GM23248 (cell line): ENCODE measurements at regions not wholly inside any gene's neighbourhood (a gene's known extent, or its start where the extent isn't known, plus 50 kb on each side); places are given as distances from the start of the nearest gene placed in this dataset.

ENCODE experiments used
- EZH2 ChIP-seq: fragments of 200-600 bp; sonication (generic); IDR thresholded peaks from 2 replicates; pipeline ENCODE4 v1.6.1; 2018; ENCODE audit warnings: antibody characterized with exemption, mild to moderate bottlenecking; ENCODE audit not compliant: insufficient read depth, poor library complexity, severe bottlenecking
- EZH2phosphoT487 ChIP-seq: fragments of 200-600 bp; sonication (generic); IDR thresholded peaks from 2 replicates; pipeline ENCODE4 v1.6.1; 2018; ENCODE audit warnings: antibody characterized with exemption, moderate library complexity, mild to moderate bottlenecking, low read depth; ENCODE audit not compliant: insufficient read depth

DNA sequence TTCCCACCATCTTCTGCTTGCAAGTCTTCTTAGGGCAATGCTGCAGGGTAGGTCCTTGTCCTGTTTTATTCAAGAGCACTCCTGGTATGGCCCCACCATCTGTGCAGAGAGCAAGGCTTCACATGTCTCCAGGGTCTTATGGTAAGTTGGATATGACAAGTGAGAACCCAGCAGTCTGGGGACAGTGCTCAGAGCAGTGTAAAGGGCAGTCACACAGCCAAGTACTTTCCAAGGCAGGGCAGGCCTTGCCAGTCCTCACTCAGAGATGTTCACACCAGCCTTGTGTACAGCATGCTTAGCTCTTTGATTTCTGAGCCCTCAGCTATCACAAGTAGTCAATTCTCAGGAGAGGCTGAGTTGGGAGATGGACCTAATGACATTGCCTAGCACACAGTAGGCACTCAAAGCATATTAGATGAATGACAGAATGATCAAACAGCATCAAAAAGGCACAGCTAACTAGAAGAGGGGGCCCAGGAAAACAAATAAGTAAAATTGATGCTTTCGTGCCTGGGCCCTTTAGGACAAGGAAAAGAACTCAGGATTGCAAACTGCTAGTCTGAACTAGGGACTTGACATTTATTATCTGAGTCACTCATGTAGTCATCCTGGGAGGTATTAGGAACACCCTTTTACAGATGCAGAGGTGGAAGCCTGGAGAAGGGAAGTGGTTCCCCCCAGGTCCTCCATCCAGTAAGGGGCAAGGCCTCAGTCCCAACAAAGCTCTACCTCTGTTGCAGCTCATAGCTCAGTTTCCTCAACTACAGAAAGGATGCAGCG, 86.7 kb upstream of the CTAGE1 start:
- TF ChIP-seq EZH2phosphoT487, result no peak
- TF ChIP-seq EZH2, result no peak
